ENCODE measurements at regions not wholly inside any gene's neighbourhood (a gene's known extent, or its start where the extent isn't known, plus 50 kb on each side); places are given as distances from the start of the nearest gene placed in this dataset.
A peak's percentile ranks its signal among the peaks of the same experiment; 100 is the strongest.

DNA sequence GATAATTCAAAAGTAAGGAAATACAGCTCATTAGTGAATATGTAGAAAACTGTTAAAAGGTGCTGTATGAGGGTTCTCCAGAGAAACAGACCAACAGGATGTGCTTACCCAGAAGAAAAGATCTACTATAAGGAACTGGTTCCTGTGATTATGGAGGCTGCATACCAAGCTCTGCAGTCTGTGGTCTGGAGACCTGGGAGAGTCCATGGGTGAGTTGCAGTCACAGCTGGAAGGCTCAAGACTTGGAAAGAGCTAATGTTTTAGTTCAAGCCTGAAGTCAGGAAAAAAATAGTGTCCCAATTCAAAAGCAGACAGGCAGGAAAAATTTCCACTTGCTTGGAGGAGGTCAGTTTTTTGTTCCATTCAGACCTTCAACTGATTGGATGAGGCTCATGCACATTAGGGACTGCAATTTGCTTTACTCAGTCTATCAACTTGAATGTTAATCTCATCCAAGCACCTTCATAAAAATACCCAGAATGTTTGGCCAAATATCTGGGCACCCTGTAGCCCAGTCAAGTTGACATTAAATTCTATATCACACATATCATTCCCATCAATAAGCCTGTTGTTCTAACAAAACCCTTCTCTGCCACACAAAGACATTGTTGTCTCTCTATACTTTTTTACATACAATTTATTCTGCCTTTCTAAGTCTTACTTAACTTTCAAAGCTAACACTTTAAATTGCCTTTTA lies 197.9 kb upstream of the KLF6 start:
- DNase-seq (ENCODE audit: extremely low read depth in 1 of 2, low read depth in 1 of 2): no peak

DNA sequence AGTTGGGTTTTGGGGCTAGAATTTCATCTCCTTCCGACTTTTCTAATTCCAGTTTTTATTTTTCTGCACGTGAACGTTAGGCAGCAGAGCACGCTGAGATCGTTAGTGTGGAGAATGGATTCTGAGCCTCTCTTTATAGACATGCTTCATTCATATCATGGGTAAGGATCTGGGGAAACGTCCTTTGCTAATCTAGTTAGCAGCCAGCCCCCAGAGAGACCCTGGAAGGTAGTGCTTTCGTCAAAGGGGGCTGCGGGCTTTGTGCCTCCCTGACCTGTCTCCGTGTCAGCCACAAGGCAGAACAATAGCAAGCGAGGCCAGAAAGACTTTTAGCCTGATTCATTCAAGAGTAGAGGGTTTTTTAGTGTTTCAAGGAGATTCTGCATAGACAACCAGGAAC lies 196.3 kb upstream of the KLF6 start:
- no peak for DNase-seq (ENCODE audit: extremely low read depth in 1 of 2, low read depth in 1 of 2)

DNA sequence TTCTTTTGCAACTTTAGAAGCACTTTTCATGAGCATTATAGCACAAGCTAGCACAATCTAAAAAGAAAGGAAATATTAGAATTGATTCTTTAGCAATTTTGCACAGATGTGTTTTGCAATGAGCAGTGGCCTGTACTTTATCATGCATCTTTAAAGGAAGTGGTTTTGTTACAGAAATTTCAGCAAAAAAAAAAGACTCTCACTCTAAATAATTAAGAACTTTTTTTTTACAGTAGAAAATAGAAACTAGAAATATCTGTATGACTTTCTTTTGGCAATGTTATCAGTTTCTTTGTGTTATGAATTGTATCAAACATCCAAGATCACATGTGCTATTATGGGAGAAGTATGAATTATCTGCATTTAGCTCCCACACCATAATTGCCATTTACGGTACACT lies 195.7 kb upstream of the KLF6 start:
- no peak for DNase-seq (ENCODE audit: extremely low read depth in 1 of 2, low read depth in 1 of 2)

DNA sequence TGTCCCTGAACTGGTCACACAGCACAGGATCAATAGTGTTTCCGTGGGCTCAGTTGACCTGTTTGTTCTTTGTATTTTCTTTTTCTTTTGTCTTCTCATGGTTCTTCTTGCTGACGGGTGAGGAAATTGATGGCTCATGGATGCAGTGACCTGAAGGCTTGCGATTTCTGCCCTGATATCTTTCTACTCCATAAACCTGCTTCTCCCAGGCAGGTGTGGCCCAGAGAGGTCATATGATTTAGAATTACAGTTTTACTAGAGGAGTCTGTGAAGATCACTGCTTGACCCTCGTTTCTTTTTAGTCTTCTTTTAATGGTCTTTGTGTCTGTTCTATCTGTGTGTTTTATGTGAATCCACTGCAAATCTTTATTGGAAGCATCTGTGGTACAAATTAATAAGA lies 195.1 kb upstream of the KLF6 start:
- DNase-seq (ENCODE audit: extremely low read depth in 1 of 2, low read depth in 1 of 2): no peak

DNA sequence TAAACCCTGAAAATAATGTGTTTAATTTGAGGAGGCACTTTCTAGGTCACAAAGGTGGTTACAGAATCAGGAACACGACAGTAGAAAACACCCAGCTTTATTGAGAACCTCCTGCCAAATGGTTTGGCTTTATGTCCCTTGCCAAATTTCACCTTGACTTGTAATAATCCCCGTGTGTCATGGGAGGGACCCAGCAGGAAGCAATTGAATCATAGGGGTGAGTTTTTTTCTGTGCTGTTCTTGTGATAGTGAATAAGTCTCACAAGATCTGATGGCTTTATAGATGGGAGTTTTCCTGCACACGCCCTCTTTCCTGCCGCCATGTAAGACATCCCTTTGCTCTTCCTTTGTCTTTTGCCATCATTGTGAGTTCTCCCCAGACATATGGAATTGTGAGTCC lies 193.8 kb upstream of the KLF6 start:
- DNase-seq (ENCODE audit: extremely low read depth in 1 of 2, low read depth in 1 of 2): no peak

DNA sequence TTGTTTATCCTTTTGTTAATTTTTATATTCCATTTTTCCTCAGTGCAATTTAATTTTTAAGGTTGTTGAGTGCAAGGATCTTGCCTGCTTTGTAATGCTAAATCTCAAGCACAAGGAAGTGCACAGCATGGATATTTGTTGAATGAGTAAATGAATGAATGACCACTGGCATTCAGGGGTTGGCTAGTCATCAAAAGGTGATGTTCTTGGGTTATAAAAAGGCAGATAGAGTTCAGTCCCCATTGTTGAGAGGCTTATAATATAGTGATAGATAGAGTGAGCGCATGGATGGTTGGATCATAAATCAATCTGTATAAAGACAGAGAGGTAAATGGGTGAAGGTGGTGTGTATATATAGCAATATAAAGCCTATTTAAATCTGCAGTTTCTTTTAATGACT lies 193.2 kb upstream of the KLF6 start:
- no peak for DNase-seq (ENCODE audit: extremely low read depth in 1 of 2, low read depth in 1 of 2)

DNA sequence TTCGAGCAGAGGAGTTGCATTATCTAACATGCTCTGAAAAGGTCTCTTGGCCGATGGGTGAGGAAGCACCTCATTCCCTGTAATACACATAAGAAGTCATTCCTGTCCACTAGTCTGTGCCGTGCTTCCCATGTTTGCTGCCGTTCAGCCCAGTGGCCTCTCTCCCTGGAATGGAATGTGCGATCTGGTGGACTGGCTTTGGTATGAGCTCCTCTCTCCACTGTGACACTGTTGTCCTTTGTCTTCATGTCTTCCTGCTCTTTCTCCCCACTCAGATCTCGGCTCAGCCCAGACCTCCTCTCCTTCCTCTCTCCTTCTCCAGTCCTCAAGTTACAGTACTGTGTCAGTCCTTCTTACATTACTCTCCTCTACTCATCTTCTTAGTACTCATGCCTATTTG lies 192.8 kb upstream of the KLF6 start:
- no peak for DNase-seq (ENCODE audit: extremely low read depth in 1 of 2, low read depth in 1 of 2)

DNA sequence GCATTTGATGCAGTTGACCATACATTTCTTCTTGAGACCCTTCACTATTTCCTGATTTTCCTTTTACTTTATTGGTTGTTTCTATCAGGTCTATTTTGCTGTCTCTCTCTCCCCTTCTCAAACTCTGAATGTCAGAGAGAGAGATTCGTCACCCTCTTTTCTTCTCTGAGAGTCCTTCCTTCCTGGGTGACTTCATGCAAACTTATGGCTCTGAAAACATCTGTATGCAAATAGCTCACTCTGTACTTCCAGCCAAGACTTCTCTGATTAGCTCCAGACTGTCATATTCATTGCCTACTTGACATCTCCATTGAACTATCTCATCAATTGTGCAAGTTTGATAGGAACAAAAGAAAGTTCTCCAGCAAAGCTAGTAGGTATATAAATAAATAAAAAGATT lies 191.7 kb upstream of the KLF6 start:
- no peak for DNase-seq (ENCODE audit: extremely low read depth in 1 of 2, low read depth in 1 of 2)

DNA sequence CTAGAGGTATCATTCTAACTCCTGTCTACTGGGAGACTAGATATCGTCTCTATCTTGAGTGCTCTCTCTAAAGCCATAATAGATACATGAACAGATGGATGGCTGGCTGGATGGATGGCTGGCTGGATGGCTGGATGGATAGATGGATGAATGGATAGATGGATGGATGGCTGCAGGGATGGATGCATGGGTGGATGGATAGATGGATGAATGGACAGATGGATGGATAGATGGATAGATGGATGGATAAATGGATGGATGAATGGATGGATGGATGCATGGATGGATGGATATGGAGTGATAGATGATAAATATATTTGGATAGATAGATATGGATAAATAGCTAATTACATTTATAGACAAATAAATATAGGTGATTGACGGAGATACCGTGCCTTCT lies 191.2 kb upstream of the KLF6 start:
- no peak for DNase-seq (ENCODE audit: extremely low read depth in 1 of 2, low read depth in 1 of 2)

DNA sequence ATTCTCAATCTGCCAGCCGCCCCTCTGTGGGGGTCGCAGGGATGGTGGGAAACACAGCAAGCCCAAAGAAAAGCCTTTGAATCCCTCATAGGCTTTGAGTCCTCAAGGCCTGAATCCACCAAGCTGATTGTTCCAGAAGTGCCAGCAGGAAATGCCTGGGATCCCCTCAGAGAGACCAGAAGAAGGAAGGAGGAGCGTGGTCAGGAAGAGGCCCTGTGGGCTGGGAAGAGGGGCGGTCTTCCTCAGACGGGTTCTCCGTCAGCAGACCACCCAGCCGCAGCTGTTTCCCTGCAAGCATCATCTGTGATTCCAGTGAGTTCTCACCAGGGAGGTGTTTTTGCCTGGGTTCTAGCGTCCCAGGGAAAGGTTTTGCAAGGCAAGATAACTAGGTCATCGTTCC lies 190.0 kb upstream of the KLF6 start:
- no peak for DNase-seq (ENCODE audit: extremely low read depth in 1 of 2, low read depth in 1 of 2)

DNA sequence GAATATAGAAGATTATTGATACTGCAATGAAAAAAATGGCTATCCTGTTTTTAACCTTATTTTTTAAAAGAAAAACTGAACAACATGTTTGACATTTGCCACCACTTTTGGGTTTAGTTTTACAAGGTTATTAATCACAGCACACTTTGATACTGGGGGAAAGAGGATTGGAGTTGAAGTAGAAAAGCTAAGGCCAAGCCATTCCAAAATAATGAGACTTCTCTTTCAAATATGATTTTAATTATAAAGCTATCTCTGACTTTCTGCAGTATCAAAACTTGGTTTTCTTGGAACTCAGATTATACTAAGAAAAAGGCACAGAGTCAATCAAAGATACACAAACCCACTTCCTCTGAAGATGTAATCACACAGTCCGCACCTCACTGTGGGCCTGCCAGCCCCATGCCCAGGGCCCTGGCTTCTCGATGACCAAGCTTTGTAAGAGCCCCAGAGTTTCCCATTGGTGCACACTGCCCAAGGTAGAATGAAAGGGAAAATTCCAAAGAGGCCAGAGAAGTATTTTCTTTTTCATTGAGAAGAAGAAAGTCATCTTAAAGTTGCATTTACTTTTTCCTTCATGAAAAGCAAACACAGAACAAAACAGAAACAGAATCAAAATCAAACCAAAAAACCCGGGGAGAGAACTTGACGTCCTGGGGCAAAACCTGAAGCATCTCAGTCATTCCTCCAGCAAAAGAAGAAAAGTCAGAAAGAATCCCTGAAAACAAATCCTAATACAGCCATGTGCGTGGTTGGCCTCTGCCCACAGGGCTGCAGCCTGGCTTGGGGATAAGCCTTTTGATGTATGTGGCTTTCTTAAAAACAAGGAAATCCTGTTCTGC lies 187.7 kb upstream of the KLF6 start:
- DNase-seq (ENCODE audit: extremely low read depth in 1 of 2, low read depth in 1 of 2): peak in 1 of 2 donors; percentile 28

DNA sequence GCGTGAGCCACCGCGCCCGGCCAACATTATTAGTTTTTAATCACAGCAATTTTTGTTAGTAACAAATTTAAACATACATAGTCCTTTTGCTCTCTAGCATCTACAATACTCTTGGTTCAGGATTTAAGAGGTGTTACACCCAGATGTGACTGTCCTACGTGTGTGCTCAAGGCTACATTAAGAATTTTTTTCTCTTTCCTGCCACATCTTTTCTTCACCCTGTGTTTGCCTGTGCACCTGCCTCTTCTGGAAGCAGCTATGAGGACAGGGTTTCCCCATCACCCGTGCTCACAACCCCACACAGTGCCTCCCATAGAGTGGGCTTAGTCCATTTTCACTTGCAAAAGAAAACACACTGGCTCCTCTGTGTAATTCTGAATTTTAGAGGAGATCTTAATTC lies 186.7 kb upstream of the KLF6 start:
- DNase-seq (ENCODE audit: extremely low read depth in 1 of 2, low read depth in 1 of 2): no peak

DNA sequence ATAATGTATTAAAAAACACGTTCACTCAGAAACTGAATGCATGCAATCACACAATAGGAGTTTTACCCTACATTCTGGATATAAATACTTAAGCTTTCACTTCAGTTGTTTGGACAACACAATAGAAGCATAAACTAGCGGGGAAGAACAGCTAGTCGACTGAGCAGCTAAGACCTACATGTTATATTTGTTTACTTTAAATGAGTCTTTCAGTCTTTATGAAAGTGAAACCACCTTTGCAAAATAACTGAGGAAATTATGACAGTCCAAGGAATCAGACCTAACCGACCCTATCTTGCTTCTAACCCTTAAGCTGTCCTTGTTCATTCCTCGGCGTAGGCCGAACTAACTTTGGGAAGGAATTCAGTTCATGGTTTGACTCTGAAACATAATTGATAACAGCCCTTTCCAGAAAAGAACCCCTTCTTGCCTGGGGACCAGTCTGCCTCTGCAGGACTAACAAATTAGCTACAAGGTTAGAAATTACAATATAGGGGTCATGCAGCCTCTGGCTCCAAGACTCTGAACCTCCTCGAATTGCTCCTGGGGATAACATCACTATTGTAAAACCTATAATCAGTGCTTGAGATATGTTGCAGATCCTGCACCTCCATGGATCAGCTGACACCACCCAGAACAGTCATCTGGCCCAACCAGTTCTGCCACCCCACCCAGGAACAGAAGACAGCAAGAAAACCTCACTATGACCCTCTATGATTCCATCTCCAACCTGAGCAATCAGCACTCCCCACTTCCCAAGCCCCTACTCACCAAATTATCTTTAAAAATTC lies 185.1 kb upstream of the KLF6 start:
- DNase-seq (ENCODE audit: extremely low read depth in 1 of 2, low read depth in 1 of 2): no peak

DNA sequence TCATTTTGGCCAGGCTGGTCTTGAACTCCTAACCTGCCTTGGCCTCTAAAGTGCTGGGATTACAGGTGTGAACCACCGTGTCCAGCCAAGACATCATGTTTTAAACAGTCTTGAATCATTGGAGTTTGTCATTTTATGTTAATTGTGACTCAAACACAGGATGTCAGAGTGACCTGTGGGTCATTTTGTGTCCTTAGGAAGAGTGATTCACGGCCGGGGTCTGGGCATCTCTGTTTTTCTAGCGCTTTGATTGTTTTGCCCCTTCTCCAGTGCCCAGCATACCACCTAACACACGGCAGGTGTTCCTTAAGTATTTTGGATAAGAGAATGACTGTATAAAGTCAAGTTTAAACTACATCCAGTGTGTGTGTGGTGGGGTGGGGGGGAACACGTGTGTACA lies 183.7 kb upstream of the KLF6 start:
- DNase-seq (ENCODE audit: extremely low read depth in 1 of 2, low read depth in 1 of 2): no peak

DNA sequence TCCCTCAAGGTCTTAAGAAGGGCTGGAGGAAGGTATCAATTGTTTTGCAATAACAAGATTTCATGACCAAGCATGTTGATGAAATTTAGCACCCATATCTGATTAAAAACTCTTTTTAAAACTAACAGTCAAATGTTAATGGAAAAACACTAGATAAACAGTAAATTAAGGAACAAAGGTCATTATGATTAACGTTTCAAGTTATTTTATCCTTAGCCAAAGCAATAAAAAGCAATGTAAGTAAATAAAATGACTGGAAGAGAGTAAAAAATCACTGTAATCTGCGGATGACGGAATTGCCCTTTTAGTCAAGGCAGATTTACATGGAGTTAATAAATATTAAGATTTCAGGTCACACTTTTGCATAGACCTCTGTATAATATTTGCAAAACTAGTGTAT lies 179.5 kb upstream of the KLF6 start:
- DNase-seq (ENCODE audit: extremely low read depth in 1 of 2, low read depth in 1 of 2): no peak

DNA sequence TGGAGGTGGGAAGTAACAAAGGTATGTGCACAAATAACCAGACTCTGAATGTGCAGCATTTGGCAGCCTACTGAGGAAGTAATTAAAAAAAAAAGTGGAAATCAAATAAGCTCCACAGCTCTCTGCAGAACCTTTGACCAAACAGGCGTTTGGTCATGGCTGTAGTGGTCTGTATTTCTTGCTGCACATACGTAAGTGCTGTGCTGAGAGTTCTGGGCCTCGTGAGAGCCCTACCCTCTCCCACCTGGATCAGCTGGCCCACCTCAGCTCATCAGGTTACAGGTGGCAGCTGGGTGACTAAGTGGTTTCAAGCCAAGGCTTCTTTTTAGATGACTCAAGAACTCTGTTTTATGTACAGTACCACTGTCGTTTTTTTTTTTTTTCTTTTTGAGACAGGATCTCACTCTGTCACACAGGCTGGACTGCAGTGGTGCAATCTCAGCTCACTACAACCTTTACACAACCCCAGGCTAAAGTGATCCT lies 178.2 kb upstream of the KLF6 start:
- DNase-seq (ENCODE audit: extremely low read depth in 1 of 2, low read depth in 1 of 2): no peak

DNA sequence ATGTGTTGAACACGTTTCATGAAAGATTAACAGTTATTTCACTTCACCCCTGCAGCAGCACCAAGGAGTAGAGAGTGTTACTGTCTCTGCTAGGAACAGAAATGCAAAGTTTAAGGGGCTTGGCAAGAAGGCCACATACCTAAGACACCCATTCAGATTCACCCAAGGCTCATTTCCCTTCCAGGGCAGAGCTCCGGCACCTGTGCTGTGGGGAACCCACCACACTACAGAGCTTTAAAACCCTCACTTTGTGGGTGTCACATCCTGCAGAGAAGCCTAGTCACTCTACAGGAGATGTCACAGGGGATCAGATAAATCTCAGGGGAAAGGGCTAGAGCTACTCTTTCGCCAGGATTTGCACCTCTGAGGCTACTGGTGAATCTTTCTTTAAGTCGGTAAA lies 176.1 kb upstream of the KLF6 start:
- DNase-seq (ENCODE audit: extremely low read depth in 1 of 2, low read depth in 1 of 2): no peak

DNA sequence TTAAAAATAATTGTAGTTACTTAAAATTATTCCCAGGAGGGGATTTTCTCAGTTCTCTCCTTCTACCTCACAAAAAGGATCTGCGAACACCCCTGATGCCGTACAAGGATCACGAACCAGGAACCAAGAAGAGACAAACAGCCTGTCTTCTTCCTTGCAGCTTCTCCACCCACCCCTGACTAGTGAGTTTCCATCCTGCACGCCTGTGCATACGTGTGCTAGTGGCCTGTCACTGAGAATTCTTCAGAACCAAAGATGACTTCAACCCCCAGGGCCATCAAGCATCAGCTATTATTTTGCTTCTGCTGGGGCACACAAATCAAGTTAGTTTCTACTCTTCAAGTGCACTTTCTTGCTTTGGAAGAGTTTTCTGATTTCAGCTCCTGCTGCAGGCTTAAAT lies 175.5 kb upstream of the KLF6 start:
- no peak for DNase-seq (ENCODE audit: extremely low read depth in 1 of 2, low read depth in 1 of 2)

DNA sequence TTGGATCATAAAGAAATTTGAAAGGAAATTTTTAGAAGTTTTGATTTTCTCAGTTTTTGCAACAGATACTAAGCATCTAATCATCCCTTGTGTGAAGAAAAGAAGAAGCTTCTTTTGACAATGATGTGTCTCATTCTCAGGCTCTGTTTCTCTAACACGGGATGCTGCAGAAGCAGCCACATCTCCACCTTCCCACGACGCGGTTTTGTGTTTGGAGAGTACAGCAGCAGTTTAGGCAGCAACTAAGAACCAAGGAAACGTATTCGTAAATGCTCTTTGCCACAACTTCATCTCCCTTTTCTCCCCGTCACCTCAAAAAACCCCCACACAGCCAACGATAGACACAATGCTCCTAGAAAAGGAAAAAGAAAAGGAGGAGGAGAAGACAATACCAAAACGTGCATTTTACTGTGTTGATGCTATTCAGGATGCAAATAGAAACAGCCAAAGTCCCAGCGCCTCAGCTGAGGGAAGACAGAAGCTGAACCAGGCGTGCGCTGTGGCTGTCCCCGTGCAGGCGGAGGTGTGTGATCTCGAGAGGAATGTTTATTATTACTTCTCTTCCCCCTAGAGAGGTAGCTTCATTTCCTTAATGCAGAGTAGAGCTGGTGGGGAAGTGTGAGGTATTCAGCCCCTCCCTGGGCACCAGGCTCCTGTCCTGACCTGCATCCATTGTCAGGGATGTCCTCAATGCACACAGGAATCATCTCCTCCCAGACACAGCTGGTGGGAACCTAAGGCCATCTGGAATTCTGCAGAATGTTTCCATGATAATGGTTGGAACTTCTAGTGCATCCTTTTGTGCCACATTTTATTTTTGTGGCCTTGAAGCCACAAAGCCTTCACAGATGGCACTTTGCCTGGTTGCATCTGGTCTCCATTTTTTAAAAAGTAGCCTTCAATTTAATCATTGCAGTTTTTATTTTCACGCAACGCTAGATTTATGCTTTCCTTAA lies 174.6 kb upstream of the KLF6 start:
- DNase-seq (ENCODE audit: extremely low read depth in 1 of 2, low read depth in 1 of 2): no peak

DNA sequence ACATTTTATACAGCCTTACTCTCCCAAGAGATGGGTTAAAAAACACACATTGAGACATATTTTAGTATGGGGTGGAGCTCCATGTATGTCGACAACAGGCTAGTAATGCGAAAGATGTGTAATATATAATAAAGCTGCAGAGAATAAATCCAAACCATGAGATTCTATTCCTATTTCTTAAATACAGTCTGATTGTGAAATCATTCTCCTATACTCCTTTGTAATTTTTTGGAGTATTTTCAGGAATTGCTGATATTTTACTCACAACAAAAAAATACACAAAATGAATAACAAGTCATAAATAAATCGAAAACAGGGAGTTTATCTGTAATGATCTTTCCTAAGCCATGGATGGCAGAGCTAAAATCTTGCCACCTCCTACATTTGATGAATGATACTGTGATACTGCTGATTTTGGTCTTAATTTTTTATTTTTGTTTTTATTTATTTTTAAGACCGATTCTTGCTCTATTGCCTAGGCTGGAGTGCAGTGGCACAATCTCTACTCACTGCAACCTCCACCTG lies 173.5 kb upstream of the KLF6 start:
- no peak for DNase-seq (ENCODE audit: extremely low read depth in 1 of 2, low read depth in 1 of 2)

All from stimulated activated CD8-positive, alpha-beta memory T cell treated with anti-CD3 and anti-CD28 coated beads, Interleukin-7, amount 100 ng/mL, for 48 hours (primary cell).